Prostate gland (tissue), 2 donors: ENCODE measurements at regions not wholly inside any gene's neighbourhood (a gene's known extent, or its start where the extent isn't known, plus 50 kb on each side); places are given as distances from the start of the nearest gene placed in this dataset.
A peak's percentile ranks its signal among the peaks of the same experiment; 100 is the strongest.

ENCODE experiments used
- DNase-seq: peaks from one replicate; pipeline ENCODE4 v3.0.0-alpha.2; 2019; ENCODE audit warnings: low spot score
- H3K27ac ChIP-seq, 2 donors: fragments of 200-600 bp; sonication (generic); 2 replicates each; pipeline ENCODE4 v1.5.1; 2017 to 2019
- H3K27me3 ChIP-seq: fragments of 200-600 bp; sonication (generic); replicated peaks from 2 replicates; pipeline ENCODE4 v1.5.1; 2019; ENCODE audit not compliant: insufficient read depth
- H3K36me3 ChIP-seq, 2 donors: fragments of 200-600 bp; sonication (generic); 1 replicate in 1 of 2; 2 replicates in 1 of 2; pipeline versions ENCODE4 v1.5.1 to v1.8.1; 2017 to 2019
- H3K4me1 ChIP-seq: fragments of 200-600 bp; sonication (generic); replicated peaks from 2 replicates; pipeline ENCODE4 v1.5.1; 2019
- H3K4me3 ChIP-seq, 2 donors: fragments of 200-600 bp; sonication (generic); 2 replicates each; pipeline ENCODE4 v1.5.1; 2017 to 2019
- H3K9me3 ChIP-seq: fragments of 200-600 bp; sonication (generic); 2 replicates; pipeline ENCODE4 v1.5.1; 2017
- CTCF ChIP-seq, 4 experiments: fragments of 200-600 bp in 2 of 4; fragments of 450-650 bp in 2 of 4; sonication (generic) in 2 of 4; IDR thresholded peaks; 1 replicate in 3 of 4; 2 replicates in 1 of 4; pipeline ENCODE4 v1.5.1; 2016 to 2019; ENCODE audit warnings: antibody characterized with exemption in 4 of 4, mild to moderate bottlenecking in 2 of 4, moderate library complexity in 2 of 4
- POLR2A ChIP-seq: fragments of 450-650 bp; IDR thresholded peaks from one replicate; pipeline ENCODE4 v1.6.1; 2016; ENCODE audit warnings: antibody characterized with exemption, mild to moderate bottlenecking
- POLR2AphosphoS5 ChIP-seq: sonication (generic); formaldehyde crosslinking; IDR thresholded peaks from one replicate; pipeline ENCODE4 v1.6.1; 2017; ENCODE audit warnings: antibody characterized with exemption
- WGBS: methylation state at CpG from one replicate; pipeline ENCODE4 v1.1.5; 2018; 5-methylcytosine and 5-hydroxymethylcytosine counted together
- intact Hi-C: fragments of 100-400 bp; cut with DNase I; formaldehyde crosslinking; loops from one replicate; pipeline ENCODE4 v1.14.2; 2022

- Histone ChIP-seq H3K27ac (no peak overlapping the region), H3K9me3 (no peaks in the 10 kb centered on the region), H3K4me3 (no peak overlapping the region), H3K4me1 (no peaks in the 10 kb centered on the region), H3K36me3 (no peaks in the 10 kb centered on the region), H3K27me3 (no peaks in the 10 kb centered on the region)
- intact Hi-C loops, result loop anchor here (5.0 kb wide), 1 partner anchor 459 kb away; the partner anchor contains the start of gene DLL1
- TF ChIP-seq CTCF (IDR thresholded peaks at IDR 0.05) (no peak), POLR2A (no peak), POLR2AphosphoS5 (no peak)
- 94% methylated on average over 7 of the region's 7 CpGs for WGBS
- DNase-seq, result no peak
Observed at GRCh38 chr6:169833258-169833794, 81.9 kb downstream of the ERMARD start.

DNA sequence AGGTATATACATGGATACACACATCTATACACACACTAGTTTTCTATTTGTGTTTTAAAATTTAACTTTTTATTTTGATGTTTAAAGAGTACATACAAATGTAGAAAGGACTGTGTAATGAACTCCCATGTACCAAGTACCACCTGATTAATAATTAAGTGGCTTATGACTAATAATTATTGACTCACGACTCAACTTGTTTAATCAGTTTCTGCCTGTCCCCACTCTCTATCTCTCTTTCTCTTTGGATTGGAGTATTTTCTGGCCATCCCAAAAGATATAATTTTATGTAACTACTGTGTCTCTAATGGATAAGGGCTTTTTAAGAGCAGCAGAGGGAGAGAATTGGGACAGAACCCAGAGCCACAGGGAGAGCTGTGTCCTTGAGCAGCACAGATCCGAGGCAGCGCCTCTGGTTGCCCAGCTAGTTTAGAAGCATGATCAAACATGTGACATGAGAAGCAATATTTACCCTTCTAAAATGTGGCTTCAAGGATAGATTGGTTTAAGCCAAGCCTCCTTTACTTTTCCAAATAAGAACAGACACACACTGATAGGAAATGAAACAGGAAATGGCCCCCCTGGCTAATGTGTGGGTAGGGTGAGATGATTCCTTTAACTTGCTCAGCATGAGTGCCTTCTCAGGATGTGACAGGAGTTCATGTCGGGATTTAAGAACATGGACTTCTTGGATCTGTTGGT, 81.0 kb downstream of the ERMARD start:
- peak; percentile 67 for TF ChIP-seq POLR2AphosphoS5
- no peak for TF ChIP-seq CTCF (IDR thresholded peaks at IDR 0.05)
- no peak for TF ChIP-seq POLR2A
- WGBS, result 39% methylated on average over 4 of the region's 4 CpGs
- intact Hi-C loops, result loop anchor here (5.0 kb wide), 1 partner anchor 460 kb away; the partner anchor contains the start of gene DLL1
- H3K4me1 ChIP-seq, result no peaks in the 10 kb centered on the region
- H3K36me3 ChIP-seq, result no peaks in the 10 kb centered on the region
- no peak overlapping the region for H3K4me3 ChIP-seq
- no peaks in the 10 kb centered on the region for H3K9me3 ChIP-seq
- DNase-seq, result peak; percentile 37
- no peaks in the 10 kb centered on the region for H3K27me3 ChIP-seq
- no peak overlapping the region for H3K27ac ChIP-seq

DNA sequence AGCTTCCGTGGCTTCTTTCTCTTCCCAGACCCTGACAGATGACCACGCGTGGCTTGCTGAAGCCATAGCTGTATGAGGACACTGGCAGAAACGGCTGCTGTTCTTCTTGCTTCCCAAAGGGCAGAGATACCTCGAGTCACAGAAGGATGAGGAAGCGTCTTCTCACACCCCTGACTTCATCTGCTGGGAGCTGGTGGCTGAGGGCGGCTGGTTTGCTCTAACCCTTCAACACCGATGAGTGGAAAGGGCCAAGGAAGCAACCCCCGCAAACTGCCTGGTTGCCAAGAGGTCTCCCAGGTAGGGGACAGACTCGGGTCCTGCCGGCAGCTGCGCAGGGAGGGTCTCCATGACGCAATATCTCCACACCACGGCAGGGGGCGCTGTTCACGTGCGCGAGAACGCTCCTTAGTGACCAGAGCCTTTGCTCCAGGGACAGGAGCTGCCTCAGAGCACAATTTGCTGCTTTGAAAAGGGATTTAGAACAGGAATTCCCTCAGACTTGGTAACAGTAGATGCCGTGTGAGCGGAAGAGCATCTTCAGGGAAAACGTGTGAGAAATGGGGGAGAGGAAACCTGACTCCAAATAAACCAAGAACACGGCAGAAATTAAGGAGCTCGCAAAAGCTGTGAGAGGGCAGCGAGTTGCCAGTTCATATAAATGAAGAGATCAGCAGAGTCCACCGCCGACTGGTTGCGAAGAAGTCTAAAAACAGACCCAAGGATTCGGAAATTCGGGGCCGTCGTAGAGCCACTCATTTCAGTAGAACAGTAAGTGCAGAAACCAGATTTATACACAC, 80.2 kb downstream of the ERMARD start:
- no peaks in the 10 kb centered on the region for H3K27me3 ChIP-seq
- TF ChIP-seq CTCF (IDR thresholded peaks at IDR 0.05), result peak; percentile 93 to 95 (median 95)
- peak; percentile 56 for TF ChIP-seq POLR2AphosphoS5
- no peak for TF ChIP-seq POLR2A
- H3K36me3 ChIP-seq, result no peaks in the 10 kb centered on the region
- H3K4me3 ChIP-seq, result no peak overlapping the region
- WGBS, result 29% methylated on average over 32 of the region's 32 CpGs
- no peaks in the 10 kb centered on the region for H3K9me3 ChIP-seq
- H3K27ac ChIP-seq, result no peak overlapping the region
- peak; percentile 64 for DNase-seq
- H3K4me1 ChIP-seq, result no peaks in the 10 kb centered on the region
- intact Hi-C loops, result loop anchor here (2.0 to 5.0 kb wide), 2 partner anchors 461 to 699 kb away; partner anchors contain the start of gene DLL1
